ENCODE measurements at regions not wholly inside any gene's neighbourhood (a gene's known extent, or its start where the extent isn't known, plus 50 kb on each side); places are given as distances from the start of the nearest gene placed in this dataset.

DNA sequence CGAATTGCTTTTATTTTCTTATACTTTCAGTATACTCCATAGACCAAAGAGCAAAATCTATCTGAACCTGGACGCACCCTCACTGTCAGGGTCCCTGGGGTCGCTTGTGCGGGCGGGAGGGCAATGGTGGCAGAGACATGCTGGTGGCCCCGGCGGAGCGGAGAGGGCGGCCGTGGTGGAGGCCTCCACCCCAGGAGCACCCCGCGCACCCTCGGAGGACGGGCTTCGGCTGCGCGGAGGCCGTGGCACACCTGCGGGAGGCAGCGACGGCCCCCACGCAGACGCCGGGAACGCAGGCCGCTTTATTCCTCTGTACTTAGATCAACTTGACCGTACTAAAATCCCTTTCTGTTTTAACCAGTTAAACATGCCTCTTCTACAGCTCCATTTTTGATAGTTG lies 1077.4 kb downstream of the BRD1 start:
- Histone ChIP-seq H3K27me3 (no peaks in the 10 kb centered on the region), H3K4me1 (ENCODE audit: low read depth) (no peaks in the 10 kb centered on the region), H3K27ac (no peak overlapping the region), H3K4me3 (no peak overlapping the region), H3K9me3 (ENCODE audit: low read depth) (no peaks in the 10 kb centered on the region), H3K36me3 (no peaks in the 10 kb centered on the region)
- no peak for DNase-seq (ENCODE audit: low read depth in 1 of 2, low spot score in 1 of 2)
- TF ChIP-seq, protein P1, sequence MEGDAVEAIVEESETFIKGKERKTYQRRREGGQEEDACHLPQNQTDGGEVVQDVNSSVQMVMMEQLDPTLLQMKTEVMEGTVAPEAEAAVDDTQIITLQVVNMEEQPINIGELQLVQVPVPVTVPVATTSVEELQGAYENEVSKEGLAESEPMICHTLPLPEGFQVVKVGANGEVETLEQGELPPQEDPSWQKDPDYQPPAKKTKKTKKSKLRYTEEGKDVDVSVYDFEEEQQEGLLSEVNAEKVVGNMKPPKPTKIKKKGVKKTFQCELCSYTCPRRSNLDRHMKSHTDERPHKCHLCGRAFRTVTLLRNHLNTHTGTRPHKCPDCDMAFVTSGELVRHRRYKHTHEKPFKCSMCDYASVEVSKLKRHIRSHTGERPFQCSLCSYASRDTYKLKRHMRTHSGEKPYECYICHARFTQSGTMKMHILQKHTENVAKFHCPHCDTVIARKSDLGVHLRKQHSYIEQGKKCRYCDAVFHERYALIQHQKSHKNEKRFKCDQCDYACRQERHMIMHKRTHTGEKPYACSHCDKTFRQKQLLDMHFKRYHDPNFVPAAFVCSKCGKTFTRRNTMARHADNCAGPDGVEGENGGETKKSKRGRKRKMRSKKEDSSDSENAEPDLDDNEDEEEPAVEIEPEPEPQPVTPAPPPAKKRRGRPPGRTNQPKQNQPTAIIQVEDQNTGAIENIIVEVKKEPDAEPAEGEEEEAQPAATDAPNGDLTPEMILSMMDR (IDR thresholded peaks at IDR 0.05; ENCODE audit: low read depth, low read length), result no peak

DNA sequence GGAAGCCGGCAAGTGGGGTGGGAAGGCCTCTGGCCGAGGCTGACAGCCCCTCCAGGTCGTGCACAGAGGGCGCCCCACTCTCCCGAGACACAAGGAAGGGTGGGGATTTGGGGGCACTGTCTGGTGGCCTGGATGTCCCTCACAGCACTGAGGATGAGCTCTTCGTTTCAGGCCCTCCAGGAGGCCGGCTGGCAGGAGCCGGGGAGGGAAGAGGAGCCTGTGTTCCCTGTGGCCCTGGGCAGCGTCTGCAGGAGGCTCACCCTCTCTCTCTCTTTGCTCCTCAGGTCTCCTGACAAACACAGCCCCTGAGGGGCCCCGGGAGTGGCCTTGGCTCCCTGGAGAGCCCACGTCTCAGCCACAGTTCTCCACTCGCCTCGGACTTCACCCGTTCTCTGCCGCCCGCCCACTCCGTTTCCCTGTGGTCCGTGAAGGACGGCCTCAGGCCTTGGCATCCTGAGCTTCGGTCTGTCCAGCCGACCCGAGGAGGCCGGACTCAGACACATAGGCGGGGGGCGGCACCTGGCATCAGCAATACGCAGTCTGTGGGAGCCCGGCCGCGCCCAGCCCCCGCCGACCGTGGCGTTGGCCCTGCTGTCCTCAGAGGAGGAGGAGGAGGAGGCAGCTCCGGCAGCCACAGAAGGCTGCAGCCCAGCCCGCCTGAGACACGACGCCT lies 1078.0 kb downstream of the BRD1 start:
- Histone ChIP-seq H3K4me3 (no peak overlapping the region), H3K27ac (no peak overlapping the region), H3K4me1 (ENCODE audit: low read depth) (no peaks in the 10 kb centered on the region), H3K27me3 (no peaks in the 10 kb centered on the region), H3K36me3 (no peaks in the 10 kb centered on the region), H3K9me3 (ENCODE audit: low read depth) (no peaks in the 10 kb centered on the region)
- TF ChIP-seq, protein P1 (IDR thresholded peaks at IDR 0.05; ENCODE audit: low read depth, low read length), result no peak
- DNase-seq (ENCODE audit: low read depth in 1 of 2, low spot score in 1 of 2), result no peak

DNA sequence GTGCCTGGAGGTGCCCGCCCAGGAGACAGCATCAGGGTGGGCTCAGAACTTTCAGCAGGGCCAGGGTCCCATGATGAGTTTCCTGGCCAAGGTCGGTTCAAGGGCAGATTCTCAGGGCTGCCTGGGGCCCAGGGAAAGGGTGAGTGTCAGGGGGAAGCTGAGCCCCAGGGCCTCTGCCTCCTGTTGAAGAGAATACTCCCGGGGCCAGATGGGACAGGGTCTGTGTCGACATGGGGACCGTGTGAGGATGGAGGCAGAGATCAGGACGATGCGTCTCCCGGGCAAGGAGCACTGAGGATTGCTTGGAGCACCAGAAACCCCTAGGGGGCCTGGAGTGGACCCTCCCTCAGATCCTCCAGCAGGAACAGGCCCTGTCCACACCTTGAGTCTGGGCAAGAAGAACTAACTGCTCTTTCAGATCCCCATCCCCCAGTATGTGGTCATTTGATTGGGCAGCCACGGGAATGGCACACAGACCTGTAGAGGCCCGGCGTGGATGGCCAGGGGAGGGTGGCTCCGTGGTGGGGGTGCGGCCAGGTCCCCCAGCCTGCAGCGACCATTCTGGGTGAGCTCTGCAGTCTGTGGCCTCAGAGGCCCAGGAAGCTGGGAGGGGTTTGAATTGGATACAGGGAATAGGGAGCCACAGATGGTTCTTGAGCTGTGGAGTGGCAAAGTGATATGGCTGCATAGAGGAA lies 1078.7 kb downstream of the BRD1 start:
- TF ChIP-seq, protein P1 (IDR thresholded peaks at IDR 0.05; ENCODE audit: low read depth, low read length), result no peak
- Histone ChIP-seq H3K4me3 (no peak overlapping the region), H3K4me1 (ENCODE audit: low read depth) (no peaks in the 10 kb centered on the region), H3K27ac (no peak overlapping the region), H3K27me3 (no peaks in the 10 kb centered on the region), H3K9me3 (ENCODE audit: low read depth) (no peaks in the 10 kb centered on the region), H3K36me3 (no peaks in the 10 kb centered on the region)
- DNase-seq (ENCODE audit: low read depth in 1 of 2, low spot score in 1 of 2), result no peak

DNA sequence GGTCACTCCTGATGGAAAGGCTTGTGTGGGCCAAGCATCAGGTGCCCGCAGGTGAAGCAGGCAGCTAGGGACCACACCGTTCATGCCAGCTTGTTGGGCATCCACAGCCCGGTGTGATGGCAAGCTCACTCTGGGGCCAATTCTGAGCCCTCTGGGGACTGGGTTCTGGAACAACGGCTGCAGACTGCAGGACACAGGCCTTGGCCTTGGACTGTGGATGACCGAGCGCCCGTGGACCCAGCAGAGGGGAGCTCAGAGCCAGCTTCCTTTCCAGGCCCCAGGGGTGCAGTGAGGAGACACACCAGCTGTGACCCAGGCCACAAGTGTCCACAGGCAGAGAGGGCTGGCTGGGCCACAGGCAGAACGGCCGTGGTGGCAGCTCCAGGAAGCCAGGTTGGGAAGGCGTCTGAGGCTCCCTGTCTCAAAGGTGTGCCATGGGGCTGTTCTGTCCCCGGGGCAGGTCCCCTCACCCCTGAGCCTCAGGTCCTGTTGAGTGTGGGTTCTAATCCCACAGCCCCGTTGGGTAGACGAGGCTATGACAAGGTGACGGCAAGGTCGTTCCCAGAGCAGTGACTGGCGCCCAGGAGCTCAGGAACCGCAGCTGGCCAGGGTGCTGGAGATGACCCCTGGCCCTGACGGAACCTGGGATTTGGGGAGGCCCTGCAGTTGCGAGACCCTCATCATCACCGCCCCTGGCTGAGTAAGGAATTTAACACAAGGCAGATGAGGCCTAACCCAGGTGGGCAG lies 1079.4 kb downstream of the BRD1 start:
- H3K4me1 ChIP-seq (ENCODE audit: low read depth), result no peaks in the 10 kb centered on the region
- no peak overlapping the region for H3K27ac ChIP-seq
- TF ChIP-seq, protein P1 (IDR thresholded peaks at IDR 0.05; ENCODE audit: low read depth, low read length), result no peak
- DNase-seq (ENCODE audit: low read depth in 1 of 2, low spot score in 1 of 2), result no peak
- H3K4me3 ChIP-seq, result no peak overlapping the region
- no peaks in the 10 kb centered on the region for H3K9me3 ChIP-seq (ENCODE audit: low read depth)
- H3K36me3 ChIP-seq, result no peaks in the 10 kb centered on the region
- no peaks in the 10 kb centered on the region for H3K27me3 ChIP-seq

DNA sequence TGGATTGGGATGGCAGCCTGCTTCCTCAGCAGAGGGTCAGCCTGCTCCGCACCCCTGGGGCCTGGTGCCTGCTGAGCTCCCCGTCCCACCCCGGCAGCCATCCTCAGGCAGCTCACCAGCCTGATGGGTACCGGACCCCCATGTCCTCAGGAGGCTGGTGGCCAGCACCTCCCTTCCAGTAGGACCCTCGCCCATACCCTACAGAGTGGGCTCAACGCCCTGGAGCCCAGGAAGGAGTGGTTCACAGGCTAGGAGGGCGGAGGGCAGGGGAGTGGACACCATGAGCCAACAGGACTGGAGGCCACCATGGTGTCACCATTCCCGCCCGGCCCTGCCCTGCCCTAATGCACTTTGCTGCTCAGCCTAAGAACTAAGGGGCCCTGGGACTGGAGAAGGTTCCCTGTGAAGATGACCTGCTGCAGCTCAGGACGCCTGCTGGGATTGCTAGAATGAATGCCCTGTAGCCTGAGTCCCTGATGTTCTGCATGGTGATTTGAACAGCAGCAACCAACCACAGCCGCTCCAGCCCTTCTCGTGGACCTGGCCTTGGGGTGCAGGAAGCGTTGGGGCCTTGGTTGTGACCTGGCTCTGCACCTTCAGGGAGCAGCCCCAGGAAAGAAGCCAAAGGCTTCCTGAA lies 1080.8 kb downstream of the BRD1 start:
- Histone ChIP-seq H3K4me3 (no peak overlapping the region), H3K4me1 (ENCODE audit: low read depth) (no peaks in the 10 kb centered on the region), H3K9me3 (ENCODE audit: low read depth) (no peaks in the 10 kb centered on the region), H3K27me3 (no peaks in the 10 kb centered on the region), H3K27ac (no peak overlapping the region), H3K36me3 (no peaks in the 10 kb centered on the region)
- DNase-seq (ENCODE audit: low read depth in 1 of 2, low spot score in 1 of 2), result no peak
- TF ChIP-seq, protein P1 (IDR thresholded peaks at IDR 0.05; ENCODE audit: low read depth, low read length), result no peak
